ENCODE measurements at regions not wholly inside any gene's neighbourhood (a gene's known extent, or its start where the extent isn't known, plus 50 kb on each side); places are given as distances from the start of the nearest gene placed in this dataset.

GRCh38 chr10:75331081-75331480 lies 70.5 kb downstream of the ZNF503 start:
- no peak overlapping the region for H3K4me3 ChIP-seq (ENCODE audit: extremely low read depth in 1 of 4, insufficient read depth in 2 of 4, low read depth in 3 of 4, low read length in 4 of 4)
- H3K36me3 ChIP-seq (ENCODE audit: control insufficient read depth in 2 of 4, insufficient read depth in 4 of 4, low read length in 3 of 4) = no peaks in the 10 kb centered on the region
- no peak for FAIRE-seq
- TF ChIP-seq YY1 (IDR thresholded peaks at IDR 0.05; ENCODE audit: low read depth, low read length) (no peak), RNF2 (IDR thresholded peaks at IDR 0.05; ENCODE audit: borderline replicate concordance, low read depth, low read length, missing control alignments, poor library complexity, severe bottlenecking) (no peak), TBP (IDR thresholded peaks at IDR 0.05; ENCODE audit: low read depth, low read length) (no peak), KDM1A (IDR thresholded peaks at IDR 0.05; ENCODE audit: borderline replicate concordance, low read length) (no peak)

More at GRCh38 chr10:75331081-75331480, 70.5 kb downstream of the ZNF503 start:
- Histone ChIP-seq H2AFZ (ENCODE audit: low read length) (no peak overlapping the region), H3K23ac (ENCODE audit: insufficient read length) (no peak overlapping the region), H3K4me2 (ENCODE audit: insufficient read depth in 1 of 2, low read depth in 2 of 2, low read length in 2 of 2) (no peak overlapping the region), H3K18ac (ENCODE audit: extremely low read depth, low read length) (no peak overlapping the region), H3K14ac (ENCODE audit: insufficient read length) (no peak overlapping the region), H3K79me2 (ENCODE audit: control insufficient read depth in 1 of 2, insufficient read depth in 2 of 2, low read length in 2 of 2) (no peaks in the 10 kb centered on the region), H3K27ac (ENCODE audit: low read depth, low read length) (no peak overlapping the region), H3K4me1 (replicated peaks in 1 of 4; ENCODE audit: control insufficient read depth in 3 of 4, insufficient read depth in 4 of 4, low read length in 3 of 4) (no peaks in the 10 kb centered on the region), H3K9me3 (ENCODE audit: insufficient read depth in 2 of 2, low read depth in 1 of 2, low read length in 1 of 2) (peaks cover 0 to 5% of the 10 kb centered on the region in 2 experiments; a peak in 3 of 4 replicates), H3K79me1 (ENCODE audit: low read depth, low read length) (no peaks in the 10 kb centered on the region), H3K27me3 (replicated peaks in 1 of 4; ENCODE audit: control insufficient read depth in 3 of 4, extremely low read depth in 1 of 4, insufficient read depth in 3 of 4, low read length in 3 of 4) (no peaks in the 10 kb centered on the region), H3K56ac (replicated peaks; ENCODE audit: insufficient read length, low read depth, low read length) (no peak overlapping the region), H3K23me2 (ENCODE audit: low read depth, low read length) (no peaks in the 10 kb centered on the region), H2BK5ac (ENCODE audit: low read depth, low read length) (no peak overlapping the region), H2BK120ac (replicated peaks; ENCODE audit: low read depth, low read length) (no peak overlapping the region), H2BK12ac (ENCODE audit: low read depth, low read length) (no peak overlapping the region), H3K9ac (replicated peaks in 1 of 4; ENCODE audit: extremely low read depth in 1 of 4, low read depth in 3 of 4, low read length in 3 of 4) (no peak overlapping the region), H4K5ac (ENCODE audit: insufficient read length, low read depth, low read length) (no peak overlapping the region), H2BK20ac (ENCODE audit: low read length) (no peak overlapping the region), H4K91ac (replicated peaks; ENCODE audit: insufficient read length, low read length) (no peak overlapping the region), H4K8ac (ENCODE audit: extremely low read depth, insufficient read depth, low read length) (no peak overlapping the region), H2AK5ac (ENCODE audit: low read depth, low read length) (no peak overlapping the region), H4K20me1 (replicated peaks in 1 of 2; ENCODE audit: control insufficient read depth in 1 of 2, insufficient read depth in 2 of 2, low read length in 2 of 2) (no peaks in the 10 kb centered on the region), H3K4ac (replicated peaks; ENCODE audit: insufficient read length, low read depth, low read length) (no peak overlapping the region), H2BK15ac (ENCODE audit: low read length) (no peak overlapping the region)
- CTCF ChIA-PET (ENCODE audit: partially characterized antibody) = interaction anchor here (1.0 to 1.1 kb wide), 2 partner anchors 26 to 984 kb away, joined by 3 read pairs; no protein-coding TSS in a partner anchor
- POLR2A ChIA-PET (ENCODE audit: partially characterized antibody) = no interaction called here
- WGBS, 2 experiments (ENCODE audit: extremely low coverage in 1 of 2, insufficient coverage in 1 of 2, insufficient read length in 1 of 2, insufficient replicate concordance in 2 of 2, low coverage in 1 of 2, low lambda C conversion rate in 2 of 2, missing lambda C conversion rate in 1 of 2) = 95% methylated on average over 1 of the region's 1 CpG; no CpG with 5 or more reads in 1 of the 2 experiments
- DNase-seq (ENCODE audit: low read depth in 1 of 2, low spot score in 2 of 2) = no peak
